MM.1S (cell line): ENCODE measurements at regions not wholly inside any gene's neighbourhood (a gene's known extent, or its start where the extent isn't known, plus 50 kb on each side); places are given as distances from the start of the nearest gene placed in this dataset.
A peak's percentile ranks its signal among the peaks of the same experiment; 100 is the strongest.

Source experiments
- DNase-seq: peaks from one replicate; pipeline ENCODE4 v3.0.0-alpha.2; 2015
- H2AFZ ChIP-seq: fragments of 300-600 bp; sonication (generic); 2 replicates; pipeline ENCODE4 v1.6.0; 2016; ENCODE audit warnings: antibody characterized with exemption, low read length
- H3F3A ChIP-seq: fragments of 300-600 bp; sonication (generic); 2 replicates; pipeline ENCODE4 v1.6.1; 2016; ENCODE audit warnings: mild to moderate bottlenecking, antibody characterized with exemption, low read length, moderate library complexity, mixed read lengths; ENCODE audit not compliant: insufficient read depth
- H3K27ac ChIP-seq: fragments of 300-600 bp; sonication (generic); 2 replicates; pipeline ENCODE4 v1.5.1; 2016; ENCODE audit warnings: mild to moderate bottlenecking, low read length
- H3K27me3 ChIP-seq: fragments of 300-600 bp; sonication (generic); replicated peaks from 2 replicates; pipeline ENCODE4 v1.6.0; 2016; ENCODE audit warnings: low read length; ENCODE audit not compliant: insufficient read depth
- H3K36me3 ChIP-seq: fragments of 300-600 bp; sonication (generic); replicated peaks from 2 replicates; pipeline ENCODE4 v1.6.1; 2016; ENCODE audit warnings: mild to moderate bottlenecking, low read length, mixed read lengths; ENCODE audit not compliant: insufficient read depth
- H3K4me1 ChIP-seq: fragments of 300-600 bp; sonication (generic); 2 replicates; pipeline ENCODE4 v1.6.1; 2016; ENCODE audit warnings: low read length, mixed read lengths
- H3K4me2 ChIP-seq: fragments of 300-600 bp; sonication (generic); 2 replicates; pipeline ENCODE4 v1.6.0; 2016; ENCODE audit warnings: low read depth, low read length
- H3K4me3 ChIP-seq: fragments of 300-600 bp; sonication (generic); 2 replicates; pipeline ENCODE4 v1.5.1; 2016; ENCODE audit warnings: low read length, mixed read lengths
- H3K79me2 ChIP-seq: fragments of 300-600 bp; sonication (generic); 2 replicates; pipeline ENCODE4 v1.6.1; 2016; ENCODE audit warnings: mixed run types, low read length, mixed read lengths
- H3K9ac ChIP-seq: fragments of 300-600 bp; sonication (generic); 2 replicates; pipeline ENCODE4 v1.6.1; 2016; ENCODE audit warnings: low read length, mixed read lengths
- H3K9me2 ChIP-seq: fragments of 300-600 bp; sonication (generic); replicated peaks from 2 replicates; pipeline ENCODE4 v1.6.1; 2016; ENCODE audit warnings: mild to moderate bottlenecking, low read length, mixed read lengths; ENCODE audit not compliant: insufficient read depth
- H3K9me3 ChIP-seq: fragments of 300-600 bp; sonication (generic); replicated peaks from 2 replicates; pipeline ENCODE4 v1.6.1; 2016; ENCODE audit warnings: mild to moderate bottlenecking, low read length, mixed read lengths; ENCODE audit not compliant: insufficient read depth
- H4K20me1 ChIP-seq: fragments of 300-600 bp; sonication (generic); 2 replicates; pipeline ENCODE4 v1.6.1; 2016; ENCODE audit warnings: mild to moderate bottlenecking, low read length, moderate library complexity, mixed read lengths; ENCODE audit not compliant: insufficient read depth
- CTCF ChIP-seq: fragments of 300-600 bp; sonication (generic); IDR thresholded peaks from 2 replicates; pipeline ENCODE4 v1.5.1; 2016; ENCODE audit warnings: antibody characterized with exemption, low read length, mixed read lengths
- EZH2 ChIP-seq: fragments of 300-600 bp; sonication (generic); optimal IDR thresholded peaks from 2 replicates; pipeline ENCODE3; 2017; ENCODE audit warnings: low read depth, mild to moderate bottlenecking, antibody characterized with exemption, low read length, mixed read lengths
- EZH2phosphoT487 ChIP-seq: fragments of 300-600 bp; sonication (generic); IDR thresholded peaks from 2 replicates; pipeline ENCODE4 v1.6.1; 2018; ENCODE audit warnings: antibody characterized with exemption, low read length

GRCh38 chr13:80563439-80563838, 222.5 kb upstream of the SPRY2 start:
- Histone ChIP-seq H3K4me3 (no peak overlapping the region), H4K20me1 (no peaks in the 10 kb centered on the region), H3K27ac (no peak overlapping the region), H3K36me3 (no peaks in the 10 kb centered on the region), H2AFZ (no peak overlapping the region), H3K4me2 (no peak overlapping the region), H3K27me3 (no peaks in the 10 kb centered on the region), H3K9ac (no peak overlapping the region), H3K79me2 (no peaks in the 10 kb centered on the region), H3K9me2 (no peaks in the 10 kb centered on the region), H3K4me1 (peaks cover 22% of the 10 kb centered on the region), H3F3A (peaks cover 7% of the 10 kb centered on the region; the same call in 1 of the 2 replicates), H3K9me3 (no peaks in the 10 kb centered on the region)
- DNase-seq, result no peak
- TF ChIP-seq EZH2, result no peak
- TF ChIP-seq EZH2phosphoT487, result no peak
- no peak for TF ChIP-seq CTCF

GRCh38 chr13:80562433-80563156, 221.7 kb upstream of the SPRY2 start:
- peaks cover 7% of the 10 kb centered on the region; the same call in 1 of the 2 replicates for H3F3A ChIP-seq
- peak overlapping the region; percentile 28 for H3K4me2 ChIP-seq
- H3K36me3 ChIP-seq, result no peaks in the 10 kb centered on the region
- H2AFZ ChIP-seq, result no peak overlapping the region
- H3K9ac ChIP-seq, result no peak overlapping the region
- no peaks in the 10 kb centered on the region for H3K79me2 ChIP-seq
- no peak overlapping the region for H3K4me3 ChIP-seq
- TF ChIP-seq EZH2phosphoT487 (no peak), CTCF (no peak), EZH2 (no peak)
- H3K4me1 ChIP-seq, result peaks cover 22% of the 10 kb centered on the region
- peak; percentile 22 for DNase-seq
- peak overlapping the region; percentile 1; the same call in 1 of the 2 replicates for H3K27ac ChIP-seq
- H3K9me2 ChIP-seq, result no peaks in the 10 kb centered on the region
- no peaks in the 10 kb centered on the region for H3K27me3 ChIP-seq
- no peaks in the 10 kb centered on the region for H3K9me3 ChIP-seq
- H4K20me1 ChIP-seq, result no peaks in the 10 kb centered on the region

- Histone ChIP-seq H3K9me3 (no peaks in the 10 kb centered on the region), H3K4me3 (no peak overlapping the region), H3K36me3 (no peaks in the 10 kb centered on the region), H4K20me1 (no peaks in the 10 kb centered on the region), H3K9me2 (no peaks in the 10 kb centered on the region), H3K27me3 (no peaks in the 10 kb centered on the region), H3F3A (peaks cover 7% of the 10 kb centered on the region; the same call in 1 of the 2 replicates), H2AFZ (no peak overlapping the region), H3K4me2 (no peak overlapping the region), H3K27ac (no peak overlapping the region), H3K79me2 (no peaks in the 10 kb centered on the region), H3K9ac (no peak overlapping the region), H3K4me1 (peaks cover 22% of the 10 kb centered on the region)
- TF ChIP-seq CTCF (no peak), EZH2phosphoT487 (no peak), EZH2 (no peak)
- DNase-seq, result no peak
Observed at GRCh38 chr13:80560609-80561008, 219.7 kb upstream of the SPRY2 start.
